Suprapubic skin (tissue), 4 donors: ENCODE measurements at regions not wholly inside any gene's neighbourhood (a gene's known extent, or its start where the extent isn't known, plus 50 kb on each side); places are given as distances from the start of the nearest gene placed in this dataset.

Experiments used
- EP300 ChIP-seq: sonication (generic); formaldehyde crosslinking; IDR thresholded peaks from one replicate; pipeline ENCODE4 v1.6.1; 2017; ENCODE audit warnings: antibody characterized with exemption
- POLR2A ChIP-seq, 2 donors: fragments of 450-650 bp; IDR thresholded peaks; one replicate each; pipeline ENCODE4 v1.6.1; 2017; ENCODE audit warnings: antibody characterized with exemption in 2 of 2, mild to moderate bottlenecking in 2 of 2, moderate library complexity in 2 of 2
- POLR2AphosphoS5 ChIP-seq, 3 donors: sonication (generic); formaldehyde crosslinking; IDR thresholded peaks; one replicate each; pipeline ENCODE4 v1.6.1; 2017; ENCODE audit warnings: antibody characterized with exemption in 3 of 3
- TF ChIP-seq, protein P1 (sequence below), 2 donors: fragments of 200-600 bp in 1 of 2; fragments of 450-650 bp in 1 of 2; sonication (generic) in 1 of 2; IDR thresholded peaks; one replicate each; pipeline ENCODE4 v1.5.1; 2016 to 2019; ENCODE audit warnings: antibody characterized with exemption in 2 of 2, mild to moderate bottlenecking in 1 of 2, moderate library complexity in 1 of 2

DNA sequence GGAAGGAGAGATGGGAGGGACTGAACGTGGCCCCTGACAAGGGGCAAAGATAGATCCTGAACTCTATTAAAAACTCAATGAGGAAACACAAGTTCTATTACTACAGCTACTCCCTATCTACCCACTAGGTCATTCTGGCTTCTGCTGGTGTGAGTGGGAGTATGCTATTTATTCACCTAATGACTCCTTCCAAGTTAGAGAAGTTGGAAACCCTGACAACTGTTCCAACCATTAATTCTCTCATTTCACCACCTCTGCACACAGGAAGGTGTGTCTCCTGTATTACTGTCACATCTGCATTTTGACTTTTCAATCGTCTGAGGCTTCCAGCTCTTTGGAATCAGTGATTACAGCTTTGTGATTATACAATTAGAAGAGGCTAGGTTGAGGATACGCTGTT lies 169.4 kb upstream of the ADO start:
- TF ChIP-seq POLR2AphosphoS5 (IDR thresholded peaks at IDR 0.05) (no peak), POLR2A (IDR thresholded peaks at IDR 0.05) (no peak), EP300 (no peak)
- TF ChIP-seq, protein P1, sequence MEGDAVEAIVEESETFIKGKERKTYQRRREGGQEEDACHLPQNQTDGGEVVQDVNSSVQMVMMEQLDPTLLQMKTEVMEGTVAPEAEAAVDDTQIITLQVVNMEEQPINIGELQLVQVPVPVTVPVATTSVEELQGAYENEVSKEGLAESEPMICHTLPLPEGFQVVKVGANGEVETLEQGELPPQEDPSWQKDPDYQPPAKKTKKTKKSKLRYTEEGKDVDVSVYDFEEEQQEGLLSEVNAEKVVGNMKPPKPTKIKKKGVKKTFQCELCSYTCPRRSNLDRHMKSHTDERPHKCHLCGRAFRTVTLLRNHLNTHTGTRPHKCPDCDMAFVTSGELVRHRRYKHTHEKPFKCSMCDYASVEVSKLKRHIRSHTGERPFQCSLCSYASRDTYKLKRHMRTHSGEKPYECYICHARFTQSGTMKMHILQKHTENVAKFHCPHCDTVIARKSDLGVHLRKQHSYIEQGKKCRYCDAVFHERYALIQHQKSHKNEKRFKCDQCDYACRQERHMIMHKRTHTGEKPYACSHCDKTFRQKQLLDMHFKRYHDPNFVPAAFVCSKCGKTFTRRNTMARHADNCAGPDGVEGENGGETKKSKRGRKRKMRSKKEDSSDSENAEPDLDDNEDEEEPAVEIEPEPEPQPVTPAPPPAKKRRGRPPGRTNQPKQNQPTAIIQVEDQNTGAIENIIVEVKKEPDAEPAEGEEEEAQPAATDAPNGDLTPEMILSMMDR (IDR thresholded peaks at IDR 0.05): no peak
